ENCODE measurements at regions not wholly inside any gene's neighbourhood (a gene's known extent, or its start where the extent isn't known, plus 50 kb on each side); places are given as distances from the start of the nearest gene placed in this dataset.

DNA sequence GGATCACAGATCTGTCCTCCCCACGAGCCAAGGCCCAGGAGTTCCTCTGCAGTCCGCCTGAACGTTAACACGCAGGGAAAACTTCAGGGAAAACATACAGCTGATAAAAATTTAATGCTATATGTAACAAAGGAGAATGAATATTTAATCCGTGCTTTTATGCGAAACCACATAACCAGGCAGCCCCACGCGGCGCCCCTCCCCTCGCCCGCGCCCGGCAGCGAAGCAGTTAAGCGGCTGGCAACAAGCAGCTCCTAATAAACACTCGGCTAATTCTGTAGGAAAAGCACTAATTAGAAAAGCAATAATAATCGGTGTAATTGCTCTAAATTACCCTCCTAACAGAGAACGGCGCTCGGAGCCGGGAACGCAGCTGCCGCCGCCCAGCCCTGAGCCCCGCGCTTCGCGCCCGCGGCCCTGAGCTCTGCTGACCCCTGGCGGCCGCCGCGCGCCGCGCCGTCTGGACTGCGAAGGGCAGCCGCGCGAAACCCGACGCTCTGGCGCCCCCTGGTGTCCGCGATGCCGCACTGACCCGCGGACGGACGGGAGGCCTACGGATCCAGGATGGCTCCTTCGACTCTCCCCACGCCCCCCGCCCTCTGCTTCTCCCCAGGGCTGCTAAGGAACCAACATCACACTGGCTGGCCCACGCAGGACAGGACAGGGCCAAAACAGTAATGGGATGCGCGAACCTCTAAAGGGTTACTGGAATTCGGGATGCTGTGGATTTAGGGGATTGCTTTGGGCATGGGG, 181.4 kb downstream of the SMAD2 start:
- TF ChIP-seq, protein P1, sequence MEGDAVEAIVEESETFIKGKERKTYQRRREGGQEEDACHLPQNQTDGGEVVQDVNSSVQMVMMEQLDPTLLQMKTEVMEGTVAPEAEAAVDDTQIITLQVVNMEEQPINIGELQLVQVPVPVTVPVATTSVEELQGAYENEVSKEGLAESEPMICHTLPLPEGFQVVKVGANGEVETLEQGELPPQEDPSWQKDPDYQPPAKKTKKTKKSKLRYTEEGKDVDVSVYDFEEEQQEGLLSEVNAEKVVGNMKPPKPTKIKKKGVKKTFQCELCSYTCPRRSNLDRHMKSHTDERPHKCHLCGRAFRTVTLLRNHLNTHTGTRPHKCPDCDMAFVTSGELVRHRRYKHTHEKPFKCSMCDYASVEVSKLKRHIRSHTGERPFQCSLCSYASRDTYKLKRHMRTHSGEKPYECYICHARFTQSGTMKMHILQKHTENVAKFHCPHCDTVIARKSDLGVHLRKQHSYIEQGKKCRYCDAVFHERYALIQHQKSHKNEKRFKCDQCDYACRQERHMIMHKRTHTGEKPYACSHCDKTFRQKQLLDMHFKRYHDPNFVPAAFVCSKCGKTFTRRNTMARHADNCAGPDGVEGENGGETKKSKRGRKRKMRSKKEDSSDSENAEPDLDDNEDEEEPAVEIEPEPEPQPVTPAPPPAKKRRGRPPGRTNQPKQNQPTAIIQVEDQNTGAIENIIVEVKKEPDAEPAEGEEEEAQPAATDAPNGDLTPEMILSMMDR (IDR thresholded peaks at IDR 0.05) = peak; percentile 90 to 100 (median 99)
- TF ChIP-seq POLR2AphosphoS5 (IDR thresholded peaks at IDR 0.05; ENCODE audit: insufficient read depth in 1 of 2, low read depth in 1 of 2) (no peak), POLR2A (IDR thresholded peaks at IDR 0.05) (no peak)

Measured in vagina (tissue), 2 donors.